IMR-90 (cell line): ENCODE measurements at regions not wholly inside any gene's neighbourhood (a gene's known extent, or its start where the extent isn't known, plus 50 kb on each side); places are given as distances from the start of the nearest gene placed in this dataset.

Experiments
- ATAC-seq: fragments of 200-7000 bp; cut with Tn5 transposase; 2 replicates; pipeline ENCODE4 v1.9.1; 2020; ENCODE audit warnings: low read depth, mild to moderate bottlenecking, moderate library complexity
- BruUV-seq: library from RNA; stranded (reverse); fragments of 400-500 nt; replicated peaks from 2 replicates; lab custom pipeline; 2021; lab: Mats Ljungman, UMichigan
- CTCF ChIA-PET: fragments of 300-600 bp; formaldehyde crosslinking; extraction: SDS; loops from one replicate; lab custom pipeline; 2021; ENCODE audit warnings: antibody characterized with exemption; lab: Yijun Ruan, JAX
- POLR2A ChIA-PET: fragments of 300-600 bp; sonication (Branson Sonifier 250); formaldehyde crosslinking; loops from one replicate; lab custom pipeline; 2022; ENCODE audit warnings: antibody characterized with exemption; ENCODE audit not compliant: unreplicated experiment; lab: Charles Lee
- DNase-seq: peaks from one replicate; pipeline ENCODE4 v3.0.0; 2013
- H2AFZ ChIP-seq: replicated peaks from 2 replicates; pipeline ENCODE3; 2013; ENCODE audit warnings: low read length, mild to moderate bottlenecking; ENCODE audit not compliant: poor library complexity
- H2AK5ac ChIP-seq: 2 replicates; pipeline ENCODE4 v1.6.1; 2013; ENCODE audit warnings: low read depth, low read length, inconsistent platforms
- H2AK9ac ChIP-seq: replicated peaks from 2 replicates; pipeline ENCODE3; 2013; ENCODE audit warnings: mild to moderate bottlenecking, low read depth, low read length, moderate library complexity; ENCODE audit not compliant: poor library complexity
- H2BK120ac ChIP-seq: 2 replicates; pipeline ENCODE4 v1.6.1; 2013; ENCODE audit warnings: low read depth, low read length, inconsistent platforms
- H2BK15ac ChIP-seq: 3 replicates; pipeline ENCODE4 v1.6.1; 2013; ENCODE audit warnings: low read depth, low read length, inconsistent platforms
- H2BK20ac ChIP-seq: 2 replicates; pipeline ENCODE4 v1.6.1; 2013; ENCODE audit warnings: low read depth, mild to moderate bottlenecking, inconsistent platforms, low read length, moderate library complexity
- H2BK5ac ChIP-seq: 2 replicates; pipeline ENCODE4 v1.6.1; 2013; ENCODE audit warnings: mild to moderate bottlenecking, low read depth, low read length, inconsistent platforms; ENCODE audit not compliant: poor library complexity, severe bottlenecking
- H3K14ac ChIP-seq: replicated peaks from 2 replicates; pipeline ENCODE4 v1.6.1; 2013; ENCODE audit warnings: low read depth, low read length, inconsistent platforms
- H3K18ac ChIP-seq: 2 replicates; pipeline ENCODE4 v1.6.1; 2013; ENCODE audit warnings: low read depth, low read length, control low read depth
- H3K23ac ChIP-seq: 2 replicates; pipeline ENCODE4 v1.6.1; 2013; ENCODE audit warnings: low read depth, low read length, inconsistent platforms
- H3K27ac ChIP-seq: 2 replicates; pipeline ENCODE4 v1.5.1; 2013; ENCODE audit warnings: mild to moderate bottlenecking, control low read depth, low read length; ENCODE audit not compliant: insufficient read depth
- H3K27me3 ChIP-seq: 2 replicates; pipeline ENCODE4 v1.6.1; 2013; ENCODE audit warnings: low read length; ENCODE audit not compliant: control insufficient read depth, insufficient read depth
- H3K36me3 ChIP-seq: 2 replicates; pipeline ENCODE4 v1.6.1; 2013; ENCODE audit warnings: low read length, mixed read lengths; ENCODE audit not compliant: control insufficient read depth, insufficient read depth
- H3K4ac ChIP-seq: 2 replicates; pipeline ENCODE4 v1.6.1; 2013; ENCODE audit warnings: low read depth, low read length, inconsistent platforms
- H3K4me1 ChIP-seq: 2 replicates; pipeline ENCODE4 v1.6.1; 2013; ENCODE audit warnings: low read length, mixed read lengths; ENCODE audit not compliant: control insufficient read depth, insufficient read depth
- H3K4me2 ChIP-seq: 2 replicates; pipeline ENCODE4 v1.6.1; 2013; ENCODE audit warnings: low read depth, mild to moderate bottlenecking, control low read depth, low read length, moderate library complexity
- H3K4me3 ChIP-seq: 2 replicates; pipeline ENCODE4 v1.5.1; 2013; ENCODE audit warnings: low read depth, mild to moderate bottlenecking, control low read depth, low read length, moderate library complexity; ENCODE audit not compliant: insufficient read depth
- H3K56ac ChIP-seq: 2 replicates; pipeline ENCODE4 v1.6.1; 2013; ENCODE audit warnings: low read length, inconsistent platforms; ENCODE audit not compliant: insufficient read depth; ENCODE audit errors: extremely low read depth
- H3K79me1 ChIP-seq, 2 experiments: 2 replicates each; pipeline ENCODE4 v1.6.1; 2013; ENCODE audit warnings: low read length in 2 of 2, inconsistent platforms in 1 of 2, low read depth in 1 of 2
- H3K9ac ChIP-seq: 2 replicates; pipeline ENCODE4 v1.6.1; 2013; ENCODE audit warnings: low read depth, low read length, control low read depth
- H3K9me1 ChIP-seq: 2 replicates; pipeline ENCODE4 v1.6.1; 2013; ENCODE audit warnings: low read length, inconsistent platforms; ENCODE audit not compliant: insufficient read depth
- H3K9me3 ChIP-seq: 2 replicates; pipeline ENCODE4 v1.6.1; 2013; ENCODE audit warnings: low read length; ENCODE audit not compliant: control insufficient read depth, insufficient read depth
- H4K20me1 ChIP-seq: 2 replicates; pipeline ENCODE4 v1.6.1; 2013; ENCODE audit warnings: low read length, inconsistent platforms; ENCODE audit not compliant: insufficient read depth
- H4K5ac ChIP-seq: 2 replicates; pipeline ENCODE4 v1.6.1; 2013; ENCODE audit warnings: mild to moderate bottlenecking, low read depth, low read length, control low read depth
- H4K8ac ChIP-seq, 2 experiments: 2 replicates each; pipeline ENCODE4 v1.6.1; 2013; ENCODE audit warnings: low read depth in 2 of 2, low read length in 2 of 2, control low read depth in 1 of 2, inconsistent platforms in 1 of 2
- H4K91ac ChIP-seq: 2 replicates; pipeline ENCODE4 v1.6.1; 2013; ENCODE audit warnings: low read depth, low read length, inconsistent platforms; ENCODE audit not compliant: insufficient read depth
- CHD1 ChIP-seq: IDR thresholded peaks from 2 replicates; pipeline ENCODE4 v1.6.1; 2012; ENCODE audit warnings: low read depth, low read length, improper control_type of control experiment
- CTCF ChIP-seq: conservative IDR thresholded peaks from 2 replicates; pipeline ENCODE4 v1.5.1; 2012; ENCODE audit warnings: mild to moderate bottlenecking, low read depth, low read length, improper control_type of control experiment
- FOS ChIP-seq: fragments of 150-350 bp; IDR thresholded peaks from 2 replicates; pipeline ENCODE4 v1.6.1; 2016; ENCODE audit warnings: low read depth, low read length
- MAFK ChIP-seq: IDR thresholded peaks from 2 replicates; pipeline ENCODE4 v1.6.1; 2012; ENCODE audit warnings: low read depth, low read length, improper control_type of control experiment
- NFE2L2 ChIP-seq: fragments of 150-350 bp; IDR thresholded peaks from 2 replicates; pipeline ENCODE4 v1.6.1; 2016; ENCODE audit warnings: low read depth, mild to moderate bottlenecking, low read length
- USF2 ChIP-seq: fragments of 150-350 bp; IDR thresholded peaks from 2 replicates; pipeline ENCODE4 v1.6.1; 2017; ENCODE audit warnings: mild to moderate bottlenecking, antibody characterized with exemption, low read length, low read depth
- WGBS, 2 experiments: methylation state at CpG; one replicate each; pipeline versions ENCODE4 v1.1.5 to v1.1.7; 2013; ENCODE audit warnings: missing lambda C conversion rate in 2 of 2; ENCODE audit not compliant: insufficient read length in 1 of 2; ENCODE audit errors: extremely low coverage in 2 of 2; 5-methylcytosine and 5-hydroxymethylcytosine counted together
- dilution Hi-C: fragments of 300-500 bp; cut with HindIII; formaldehyde crosslinking; loops from one replicate; pipeline ENCODE4 v1.14.3; 2018; ENCODE audit warnings: low sequenced_read_pairs; ENCODE audit not compliant: unreplicated experiment
- in situ Hi-C: fragments of 300-500 bp; cut with MboI; formaldehyde crosslinking; loops from 3 replicates; pipeline ENCODE4 v1.14.3; 2019; ENCODE audit warnings: low sequenced_read_pairs, inconsistent platforms, mixed read lengths
- intact Hi-C: fragments of 100-400 bp; cut with micrococcal nuclease; formaldehyde crosslinking; loops from 2 replicates; pipeline ENCODE4 v1.10.0; 2022
- TF ChIP-seq, protein P1 (sequence below): fragments of 150-350 bp; IDR thresholded peaks from 2 replicates; pipeline ENCODE4 v1.6.1; 2016; ENCODE audit warnings: low read depth, mild to moderate bottlenecking, low read length, moderate library complexity, borderline replicate concordance

DNA sequence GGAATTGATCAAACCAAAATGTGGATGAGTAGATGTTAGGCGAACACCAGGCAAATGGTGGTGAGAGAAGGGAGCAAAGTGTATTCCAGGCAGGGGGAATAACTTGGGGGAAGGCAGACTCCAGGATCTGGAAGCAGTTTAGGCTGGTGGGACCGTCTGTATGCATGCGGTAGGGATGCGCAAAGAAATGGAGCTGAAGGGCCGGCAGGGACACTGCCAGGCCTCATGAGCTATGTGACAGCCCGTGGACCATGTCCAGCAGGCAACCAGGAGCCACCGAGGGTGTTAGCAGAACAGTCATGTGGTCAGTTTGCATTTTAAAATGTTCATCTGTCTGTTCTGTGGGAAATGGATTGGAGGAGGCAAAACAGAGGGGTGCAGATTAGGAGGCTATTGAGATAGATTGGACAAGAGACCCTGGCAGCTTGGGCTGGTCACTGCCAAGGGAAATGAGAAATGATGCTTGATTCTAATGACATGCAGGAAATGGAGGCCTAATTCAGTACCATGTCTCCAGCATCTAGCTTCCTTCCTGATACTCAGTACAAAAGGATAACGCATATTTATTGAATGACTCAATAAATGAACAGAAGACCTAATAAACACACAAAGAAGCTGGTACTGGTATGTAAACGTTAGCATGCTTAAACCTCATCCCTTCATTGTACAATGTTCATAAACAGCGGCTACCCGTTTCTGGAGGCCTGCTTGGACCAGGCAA, 412.4 kb downstream of the BUD13 start:
- in situ Hi-C loops (no loop called here), dilution Hi-C loops (no loop called here), intact Hi-C loops (no loop called here)
- no peaks in the 10 kb centered on the region for H4K20me1 ChIP-seq
- no peak overlapping the region for H4K5ac ChIP-seq
- H3K14ac ChIP-seq: no peak overlapping the region
- no peaks in the 10 kb centered on the region for H3K27me3 ChIP-seq
- ChIA-PET POLR2A (no interaction called here), CTCF (no interaction called here)
- BruUV-seq: no TSS peak
- H3K9me3 ChIP-seq: 0 out of 2 replicates have a peak, but pooled peaks cover 3% of the 10 kb centered on the region
- no peaks in the 10 kb centered on the region for H3K4me1 ChIP-seq
- H2AK9ac ChIP-seq: no peak overlapping the region
- no peak overlapping the region for H2BK5ac ChIP-seq
- H3K4me3 ChIP-seq: no peak overlapping the region
- H3K79me1 ChIP-seq: no peaks in the 10 kb centered on the region
- H3K36me3 ChIP-seq: no peaks in the 10 kb centered on the region
- H3K56ac ChIP-seq: no peak overlapping the region
- H3K4ac ChIP-seq: no peak overlapping the region
- 47% methylated on average over 5 of the region's 11 CpGs; no CpG with 5 or more reads in 1 of the 2 experiments for WGBS, 2 experiments
- no peaks in the 10 kb centered on the region for H3K9me1 ChIP-seq
- H3K23ac ChIP-seq: no peak overlapping the region
- no peak overlapping the region for H4K8ac ChIP-seq
- H2BK20ac ChIP-seq: no peak overlapping the region
- TF ChIP-seq USF2: no peak
- TF ChIP-seq CHD1: no peak
- TF ChIP-seq, protein P1, sequence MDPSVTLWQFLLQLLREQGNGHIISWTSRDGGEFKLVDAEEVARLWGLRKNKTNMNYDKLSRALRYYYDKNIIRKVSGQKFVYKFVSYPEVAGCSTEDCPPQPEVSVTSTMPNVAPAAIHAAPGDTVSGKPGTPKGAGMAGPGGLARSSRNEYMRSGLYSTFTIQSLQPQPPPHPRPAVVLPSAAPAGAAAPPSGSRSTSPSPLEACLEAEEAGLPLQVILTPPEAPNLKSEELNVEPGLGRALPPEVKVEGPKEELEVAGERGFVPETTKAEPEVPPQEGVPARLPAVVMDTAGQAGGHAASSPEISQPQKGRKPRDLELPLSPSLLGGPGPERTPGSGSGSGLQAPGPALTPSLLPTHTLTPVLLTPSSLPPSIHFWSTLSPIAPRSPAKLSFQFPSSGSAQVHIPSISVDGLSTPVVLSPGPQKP: no peak
- TF ChIP-seq MAFK: no peak
- no peak for TF ChIP-seq NFE2L2
- no peak for TF ChIP-seq CTCF
- no peak for TF ChIP-seq FOS
- H3K18ac ChIP-seq: no peak overlapping the region
- H2BK120ac ChIP-seq: no peak overlapping the region
- DNase-seq (no peak), ATAC-seq (no peak)
- no peak overlapping the region for H2AFZ ChIP-seq
- no peak overlapping the region for H3K27ac ChIP-seq
- no peak overlapping the region for H2BK15ac ChIP-seq
- H3K4me2 ChIP-seq: no peak overlapping the region
- H3K9ac ChIP-seq: no peak overlapping the region
- H2AK5ac ChIP-seq: no peak overlapping the region
- H4K91ac ChIP-seq: no peak overlapping the region
